Natural killer cell (primary cell): ENCODE measurements at regions not wholly inside any gene's neighbourhood (a gene's known extent, or its start where the extent isn't known, plus 50 kb on each side); places are given as distances from the start of the nearest gene placed in this dataset.

Experiments used
- ATAC-seq, 3 donors: fragments of 150-1000 bp in 2 of 3; fragments of 200-7000 bp in 1 of 3; cut with Tn5 transposase; 1 replicate in 1 of 3; 2 replicates in 2 of 3; pipeline ENCODE4 v1.10.0; 2021; ENCODE audit warnings: mild to moderate bottlenecking in 2 of 3, moderate library complexity in 2 of 3
- DNase-seq, 2 donors: peaks; one replicate each; pipeline versions ENCODE4 v3.0.0 to v3.0.0-alpha.2; 2013 to 2021; ENCODE audit warnings: mixed read lengths in 1 of 2
- H3K27ac ChIP-seq: one replicate; pipeline ENCODE4 v1.5.1; 2013; ENCODE audit warnings: mild to moderate bottlenecking, low read length
- H3K27me3 ChIP-seq: one replicate; pipeline ENCODE4 v1.6.1; 2013; ENCODE audit warnings: low read length; ENCODE audit not compliant: control insufficient read depth, insufficient read depth
- H3K36me3 ChIP-seq: one replicate; pipeline ENCODE4 v1.6.1; 2013; ENCODE audit warnings: low read length; ENCODE audit not compliant: control insufficient read depth, insufficient read depth
- H3K4me1 ChIP-seq: one replicate; pipeline ENCODE4 v1.6.1; 2013; ENCODE audit warnings: low read length; ENCODE audit not compliant: control insufficient read depth, insufficient read depth
- H3K4me3 ChIP-seq: one replicate; pipeline ENCODE4 v1.5.1; 2013; ENCODE audit warnings: low read length
- H3K9me3 ChIP-seq: one replicate; pipeline ENCODE4 v1.6.1; 2013; ENCODE audit warnings: low read length; ENCODE audit not compliant: control insufficient read depth, insufficient read depth
- H3K27ac Mint-ChIP-seq, 2 donors: one replicate each; pipeline ENCODE4 v1.8.0; 2022; ENCODE audit warnings: mild to moderate bottlenecking in 2 of 2, mixed read lengths in 2 of 2, moderate library complexity in 1 of 2
- H3K27me3 Mint-ChIP-seq, 2 donors: one replicate each; pipeline ENCODE4 v1.8.0; 2022; ENCODE audit warnings: low read depth in 2 of 2, mixed read lengths in 2 of 2
- H3K36me3 Mint-ChIP-seq: one replicate; pipeline ENCODE4 v1.8.0; 2022; ENCODE audit warnings: mixed read lengths
- H3K4me1 Mint-ChIP-seq, 2 donors: one replicate each; pipeline ENCODE4 v1.8.0; 2022; ENCODE audit warnings: mixed read lengths in 2 of 2
- H3K4me3 Mint-ChIP-seq: one replicate; pipeline ENCODE4 v1.8.0; 2022; ENCODE audit warnings: mild to moderate bottlenecking, moderate library complexity, mixed read lengths
- H3K9me3 Mint-ChIP-seq, 2 donors: one replicate each; pipeline ENCODE4 v1.8.0; 2022; ENCODE audit warnings: mixed read lengths in 2 of 2
- CTCF ChIP-seq: fragments of 200-600 bp; IDR thresholded peaks from one replicate; pipeline ENCODE4 v1.8.0; 2022; ENCODE audit warnings: antibody characterized with exemption
- WGBS: methylation state at CpG from one replicate; pipeline ENCODE4 v1.1.7; 2013; ENCODE audit warnings: missing lambda C conversion rate; ENCODE audit not compliant: insufficient coverage; 5-methylcytosine and 5-hydroxymethylcytosine counted together
- intact Hi-C: fragments of 100-400 bp; cut with micrococcal nuclease; formaldehyde crosslinking; loops from one replicate; pipeline ENCODE4 v1.14.2; 2022

GRCh38 chr11:69366591-69366990, 72.6 kb downstream of the MYEOV start:
- Histone ChIP-seq H3K4me3 (no peak overlapping the region), H3K27ac (no peak overlapping the region), H3K9me3 (no peaks in the 10 kb centered on the region), H3K4me1 (no peaks in the 10 kb centered on the region), H3K27me3 (no peaks in the 10 kb centered on the region), H3K36me3 (no peaks in the 10 kb centered on the region)
- Mint-ChIP-seq H3K4me3 (no peak overlapping the region), H3K36me3 (no peaks in the 10 kb centered on the region), H3K27me3 (peaks cover under 1 to 9% of the 10 kb centered on the region in 2 donors), H3K4me1 (no peaks in the 10 kb centered on the region), H3K27ac (no peak overlapping the region), H3K9me3 (no peaks in the 10 kb centered on the region)
- DNase-seq (no peak), ATAC-seq (no peak)
- intact Hi-C loops = no loop called here
- no CpG with 5 or more reads among the region's 3 CpGs for WGBS
- no peak for TF ChIP-seq CTCF

GRCh38 chr11:69367211-69367964, 73.4 kb downstream of the MYEOV start:
- 81% methylated on average over 12 of the region's 13 CpGs for WGBS
- intact Hi-C loops = no loop called here
- H3K27ac Mint-ChIP-seq = no peak overlapping the region

GRCh38 chr11:69368119-69368880, 74.3 kb downstream of the MYEOV start:
- intact Hi-C loops = no loop called here
- DNase-seq (peak in 1 of 2 donors; percentile 8), ATAC-seq (no peak)
- H3K4me3 ChIP-seq = no peak overlapping the region
- no peaks in the 10 kb centered on the region for H3K36me3 ChIP-seq
- H3K27ac ChIP-seq = no peak overlapping the region
- H3K9me3 ChIP-seq = no peaks in the 10 kb centered on the region
- WGBS = 88% methylated on average over 10 of the region's 10 CpGs
- H3K4me1 Mint-ChIP-seq = no peaks in the 10 kb centered on the region
- H3K9me3 Mint-ChIP-seq = no peaks in the 10 kb centered on the region
- H3K36me3 Mint-ChIP-seq = no peaks in the 10 kb centered on the region
- H3K27me3 ChIP-seq = no peaks in the 10 kb centered on the region
- H3K27ac Mint-ChIP-seq = no peak overlapping the region
- no peaks in the 10 kb centered on the region for H3K27me3 Mint-ChIP-seq
- H3K4me3 Mint-ChIP-seq = no peak overlapping the region
- no peaks in the 10 kb centered on the region for H3K4me1 ChIP-seq
- TF ChIP-seq CTCF = no peak

More at GRCh38 chr11:69367211-69367964, 73.4 kb downstream of the MYEOV start:
- Histone ChIP-seq H3K9me3 (no peaks in the 10 kb centered on the region), H3K27me3 (no peaks in the 10 kb centered on the region), H3K4me1 (no peaks in the 10 kb centered on the region), H3K27ac (no peak overlapping the region), H3K36me3 (no peaks in the 10 kb centered on the region), H3K4me3 (no peak overlapping the region)
- Mint-ChIP-seq H3K36me3 (no peaks in the 10 kb centered on the region), H3K4me1 (no peaks in the 10 kb centered on the region), H3K27me3 (peaks cover 0 to 1% of the 10 kb centered on the region in 2 donors), H3K4me3 (no peak overlapping the region), H3K9me3 (no peaks in the 10 kb centered on the region)
- no peak for TF ChIP-seq CTCF
- peak in 1 of 2 donors; percentile 4 for DNase-seq
- no peak for ATAC-seq
